K562 (cell line): ENCODE measurements at regions not wholly inside any gene's neighbourhood (a gene's known extent, or its start where the extent isn't known, plus 50 kb on each side); places are given as distances from the start of the nearest gene placed in this dataset.

Experiments
- ATAC-seq: fragments of 200-7000 bp; cut with Tn5 transposase; 3 replicates; pipeline ENCODE4 v1.9.1; 2020; ENCODE audit warnings: moderate library complexity
- BruUV-seq: library from RNA; stranded (reverse); fragments of 400-500 nt; replicated peaks from 2 replicates; lab custom pipeline; 2021; lab: Mats Ljungman, UMichigan
- CTCF ChIA-PET: fragments of 300-600 bp; formaldehyde crosslinking; extraction: SDS; loops from one replicate; lab custom pipeline; 2021; ENCODE audit warnings: low intra/inter-chr PET ratio; lab: Yijun Ruan, JAX
- POLR2A ChIA-PET: fragments of 300-600, 350-650 bp; sonication (Branson Sonifier 250); formaldehyde crosslinking; extraction: SDS; loops from one replicate; lab custom pipeline; 2021; ENCODE audit warnings: antibody characterized with exemption, inconsistent platforms; lab: Yijun Ruan, JAX
- DNase-seq, 4 experiments: peaks; one replicate each; pipeline versions ENCODE4 v3.0.0 to v3.0.0-alpha.2; 2011 to 2018; ENCODE audit warnings: low spot score in 3 of 4, mixed read lengths in 3 of 4; ENCODE audit errors: extremely low read depth in 1 of 4
- FAIRE-seq: peaks from 2 replicates; lab custom pipeline; 2011; peaks lifted over from hg19 to GRCh38; lab: Jason Lieb, UNC
- H2AFZ ChIP-seq: 2 replicates; pipeline ENCODE4 v1.6.0; 2011; ENCODE audit warnings: low read depth, low read length, control low read depth, inconsistent platforms
- H3K27ac ChIP-seq: fragments of 200-600 bp; 3 replicates; pipeline ENCODE4 v1.8.0; 2011; ENCODE audit warnings: low read depth, mild to moderate bottlenecking, control low read depth, inconsistent platforms, low read length, moderate library complexity, mixed read lengths; ENCODE audit errors: extremely low read depth
- H3K27me3 ChIP-seq, 2 experiments: fragments of 300-600 bp in 1 of 2; 2 replicates in 1 of 2; 3 replicates in 1 of 2; pipeline versions ENCODE4 v1.6.0 to v1.8.0; 2011; ENCODE audit warnings: inconsistent platforms in 2 of 2, low read length in 2 of 2, mild to moderate bottlenecking in 1 of 2, mixed read lengths in 1 of 2, moderate library complexity in 1 of 2; ENCODE audit not compliant: control insufficient read depth in 2 of 2, insufficient read depth in 2 of 2
- H3K36me3 ChIP-seq: fragments of 300-600 bp; 3 replicates; pipeline ENCODE4 v1.8.0; 2011; ENCODE audit warnings: mild to moderate bottlenecking, low read length, inconsistent platforms; ENCODE audit not compliant: control insufficient read depth, insufficient read depth
- H3K4me1 ChIP-seq, 2 experiments: fragments of 200-600 bp in 1 of 2; replicated peaks in 1 of 2; 2 replicates in 1 of 2; 3 replicates in 1 of 2; pipeline versions ENCODE4 v1.5.1 to v1.8.0; 2011; ENCODE audit warnings: inconsistent platforms in 2 of 2, low read length in 2 of 2, mild to moderate bottlenecking in 1 of 2, mixed read lengths in 1 of 2, moderate library complexity in 1 of 2; ENCODE audit not compliant: control insufficient read depth in 2 of 2, insufficient read depth in 2 of 2
- H3K4me2 ChIP-seq: 2 replicates; pipeline ENCODE4 v1.6.1; 2011; ENCODE audit warnings: low read length, control low read depth, inconsistent platforms, mixed read lengths; ENCODE audit not compliant: insufficient read depth
- H3K4me3 ChIP-seq: fragments of 200-600 bp; sonication (generic), shearing (Covaris generic); 2 replicates; pipeline ENCODE4 v1.5.1; 2016; ENCODE audit warnings: control low read depth, inconsistent platforms
- H3K79me2 ChIP-seq: fragments of 200-600 bp; 3 replicates; pipeline ENCODE4 v1.8.0; 2011; ENCODE audit warnings: low read length, inconsistent platforms; ENCODE audit not compliant: control insufficient read depth, insufficient read depth
- H3K9ac ChIP-seq, 2 experiments: 2 replicates each; pipeline versions ENCODE4 v1.6.0 to v1.6.1; 2011; ENCODE audit warnings: low read depth in 2 of 2, low read length in 2 of 2, control low read depth in 1 of 2, inconsistent platforms in 1 of 2, mild to moderate bottlenecking in 1 of 2, mixed read lengths in 1 of 2; ENCODE audit not compliant: insufficient read depth in 1 of 2
- H3K9me1 ChIP-seq: one replicate; pipeline ENCODE4 v1.6.0; 2011; ENCODE audit warnings: inconsistent platforms, mild to moderate bottlenecking, low read length, moderate library complexity; ENCODE audit not compliant: control insufficient read depth, insufficient read depth
- H3K9me3 ChIP-seq: replicated peaks from 2 replicates; pipeline ENCODE4 v1.5.1; 2011; ENCODE audit warnings: low read depth, low read length, inconsistent platforms; ENCODE audit not compliant: control insufficient read depth, insufficient read depth
- H4K20me1 ChIP-seq: replicated peaks from 2 replicates; pipeline ENCODE4 v1.6.1; 2011; ENCODE audit warnings: low read length, inconsistent platforms, mixed read lengths; ENCODE audit not compliant: control insufficient read depth, insufficient read depth
- ERF ChIP-seq: fragments of 450-650 bp; formaldehyde crosslinking; IDR thresholded peaks from 2 replicates; pipeline ENCODE4 v1.4.0; 2020; ENCODE audit warnings: mild to moderate bottlenecking, mixed read lengths
- GTF3C2 ChIP-seq: IDR thresholded peaks from 3 replicates; pipeline ENCODE4 v1.6.1; 2011; ENCODE audit warnings: borderline replicate concordance, mild to moderate bottlenecking, moderate library complexity; ENCODE audit not compliant: insufficient read length; ENCODE audit errors: extremely low read depth
- MLLT1 ChIP-seq, 2 experiments: fragments of 450-650 bp; IDR thresholded peaks; 2 replicates each; pipeline ENCODE4 v1.6.1; 2016
- MYBL2 ChIP-seq, 2 experiments: fragments of 450-650 bp in 1 of 2; sonication (generic) in 1 of 2; formaldehyde crosslinking in 1 of 2; IDR thresholded peaks; 2 replicates each; pipeline versions ENCODE4 v1.6.1 to v1.8.1; 2017 to 2022; ENCODE audit warnings: borderline replicate concordance in 1 of 2, inconsistent platforms in 1 of 2, low read depth in 1 of 2, mild to moderate bottlenecking in 1 of 2, missing genetic modification reagents in 1 of 2, moderate library complexity in 1 of 2
- SMARCA5 ChIP-seq: fragments of 450-650 bp; IDR thresholded peaks from 2 replicates; pipeline ENCODE4 v1.6.1; 2016
- TFE3 ChIP-seq: fragments of 450-650 bp; formaldehyde crosslinking; IDR thresholded peaks from 2 replicates; pipeline ENCODE4 v1.4.0; 2020; ENCODE audit warnings: mild to moderate bottlenecking, mixed read lengths
- YY1 ChIP-seq, 3 experiments: IDR thresholded peaks; 2 replicates each; pipeline ENCODE4 v1.6.1; 2011; ENCODE audit warnings: low read length in 2 of 3, mild to moderate bottlenecking in 2 of 3, moderate library complexity in 2 of 3, borderline replicate concordance in 1 of 3, control low read depth in 1 of 3, low read depth in 1 of 3; ENCODE audit not compliant: insufficient read depth in 3 of 3, insufficient replicate concordance in 2 of 3, control insufficient read depth in 1 of 3, insufficient read length in 1 of 3; ENCODE audit errors: extremely low read depth in 1 of 3
- ZNF445 ChIP-seq: fragments of 250-450 bp; sonication (Bioruptor Pico); IDR thresholded peaks from 2 replicates; pipeline ENCODE4 v1.4.0; 2020; ENCODE audit warnings: low read depth, mild to moderate bottlenecking, moderate library complexity
- ZNF551 ChIP-seq: fragments of 250-450 bp; sonication (Bioruptor Pico); IDR thresholded peaks from 2 replicates; pipeline ENCODE4 v1.5.0; 2021; ENCODE audit warnings: mild to moderate bottlenecking, moderate library complexity
- ZNF778 ChIP-seq: fragments of 450-650 bp; formaldehyde crosslinking; IDR thresholded peaks from 2 replicates; pipeline ENCODE4 v1.4.0; 2020; ENCODE audit warnings: mild to moderate bottlenecking, moderate library complexity
- WGBS: fragments of 100-300 bp; shearing (Covaris generic); methylation state at CpG from one replicate; pipeline ENCODE4 v1.1.6; 2016; ENCODE audit warnings: low coverage, mixed read lengths; ENCODE audit not compliant: insufficient coverage; ENCODE audit errors: missing lambda C conversion rate; 5-methylcytosine and 5-hydroxymethylcytosine counted together
- in situ Hi-C: fragments of 300-500 bp; cut with MboI; formaldehyde crosslinking; loops from 4 replicates; pipeline ENCODE4 v1.15.0; 2018; ENCODE audit warnings: inconsistent platforms, mixed read lengths
- intact Hi-C: fragments of 100-400 bp; cut with micrococcal nuclease; formaldehyde crosslinking; loops from 2 replicates; pipeline ENCODE4 v1.14.2; 2022
- TF ChIP-seq, protein P1 (sequence below): sonication (generic); formaldehyde crosslinking; IDR thresholded peaks from 2 replicates; pipeline ENCODE4 v1.5.0; 2020; ENCODE audit warnings: missing genetic modification reagents

- peaks cover 20% of the 10 kb centered on the region for H3K9me3 ChIP-seq
- intact Hi-C loops = no loop called here
- ATAC-seq = peak; percentile 90
- TF ChIP-seq YY1 (IDR thresholded peaks at IDR 0.05; ENCODE audit: borderline replicate concordance in 1 of 3, control insufficient read depth in 1 of 3, extremely low read depth in 1 of 3, insufficient read depth in 3 of 3, insufficient read length in 1 of 3, insufficient replicate concordance in 2 of 3, low read depth in 1 of 3, low read length in 2 of 3) (peak in 1 of 3 experiments; percentile 14), MLLT1 (IDR thresholded peaks at IDR 0.05) (peak; percentile 60 to 81; a peak in 3 of 4 replicates), TFE3 (CRISPR knock-in tag) (no peak), GTF3C2 (no peak), ERF (CRISPR knock-in tag) (no peak; the same call in 1 of the 2 replicates), ZNF445 (CRISPR knock-in tag) (0 out of 2 replicates have a peak, but pooled peaks have one; percentile 36), ZNF778 (CRISPR knock-in tag) (no peak), SMARCA5 (0 out of 2 replicates have a peak, but pooled peaks have one; percentile 50), ZNF551 (no peak), MYBL2 (IDR thresholded peaks at IDR 0.05; ENCODE audit: low read depth) (no peak), MYBL2 (CRISPR knock-in tag; IDR thresholded peaks at IDR 0.05; ENCODE audit: borderline replicate concordance) (no peak)
- TF ChIP-seq, protein P1, sequence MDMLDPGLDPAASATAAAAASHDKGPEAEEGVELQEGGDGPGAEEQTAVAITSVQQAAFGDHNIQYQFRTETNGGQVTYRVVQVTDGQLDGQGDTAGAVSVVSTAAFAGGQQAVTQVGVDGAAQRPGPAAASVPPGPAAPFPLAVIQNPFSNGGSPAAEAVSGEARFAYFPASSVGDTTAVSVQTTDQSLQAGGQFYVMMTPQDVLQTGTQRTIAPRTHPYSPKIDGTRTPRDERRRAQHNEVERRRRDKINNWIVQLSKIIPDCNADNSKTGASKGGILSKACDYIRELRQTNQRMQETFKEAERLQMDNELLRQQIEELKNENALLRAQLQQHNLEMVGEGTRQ (CRISPR knock-in tag) = no peak
Measured at GRCh38 chr6:26296857-26297648, 67.9 kb upstream of the BTN3A2 start.

More at GRCh38 chr6:26296857-26297648, 67.9 kb upstream of the BTN3A2 start:
- H3K4me3 ChIP-seq = no peak overlapping the region
- peak overlapping the region; percentile 72 for H3K4me2 ChIP-seq
- BruUV-seq = TSS peak; percentile 47
- H3K9ac ChIP-seq = peak overlapping the region; percentile 12 to 59; a peak in 3 of 4 replicates
- H4K20me1 ChIP-seq = no peaks in the 10 kb centered on the region
- DNase-seq (peak; percentile 72 to 95 (median 81)), FAIRE-seq (peak; percentile 96)
- ChIA-PET POLR2A (interaction anchor here (0.6 to 6.8 kb wide), 18 partner anchors 8 to 298 kb away, joined by 3 to 89 read pairs (median 3); partner anchors contain the start of gene HMGN4), CTCF (interaction anchor here (0.6 kb wide), 1 partner anchor 175 kb away, joined by 6 read pairs; no protein-coding TSS in a partner anchor)
- in situ Hi-C loops = no loop called here
- peaks cover 9% of the 10 kb centered on the region; the same call in 2 of the 3 replicates for H3K36me3 ChIP-seq
- H3K9me1 ChIP-seq = no peaks in the 10 kb centered on the region
- peaks cover 0 to 47% of the 10 kb centered on the region in 2 experiments; a peak in 4 of 5 replicates for H3K4me1 ChIP-seq
- peak overlapping the region; percentile 28; the same call in 1 of the 2 replicates for H2AFZ ChIP-seq
- 1% methylated on average over 4 of the region's 4 CpGs for WGBS
- H3K79me2 ChIP-seq = no peaks in the 10 kb centered on the region
- no peaks in the 10 kb centered on the region for H3K27me3 ChIP-seq
- peak overlapping the region; percentile 86 for H3K27ac ChIP-seq
